ENCODE measurements at regions not wholly inside any gene's neighbourhood (a gene's known extent, or its start where the extent isn't known, plus 50 kb on each side); places are given as distances from the start of the nearest gene placed in this dataset.

- Histone ChIP-seq H3K4me1 (ENCODE audit: control insufficient read depth in 1 of 2, insufficient read depth in 2 of 2, low read depth in 1 of 2, low read length in 1 of 2) (peaks cover 0 to 41% of the 10 kb centered on the region in 2 experiments; a peak in 1 of 4 replicates), H3K27me3 (ENCODE audit: insufficient read depth) (no peaks in the 10 kb centered on the region), H3K4me3 (ENCODE audit: low read depth in 2 of 2, low read length in 1 of 2) (no peak overlapping the region), H3F3A (replicated peaks; ENCODE audit: insufficient read depth) (no peaks in the 10 kb centered on the region), H3K36me3 (replicated peaks in 1 of 2; ENCODE audit: control insufficient read depth in 1 of 2, insufficient read depth in 2 of 2, low read length in 1 of 2) (no peaks in the 10 kb centered on the region), H2AFZ (ENCODE audit: low read depth) (no peak overlapping the region), H3K27ac (ENCODE audit: low read depth in 2 of 2, low read length in 1 of 2) (no peak overlapping the region), H3K9me2 (no peaks in the 10 kb centered on the region), H3K9me3 (no peaks in the 10 kb centered on the region), H3K79me2 (ENCODE audit: insufficient read depth) (no peaks in the 10 kb centered on the region), H4K20me1 (ENCODE audit: insufficient read depth) (no peaks in the 10 kb centered on the region), H3K4me2 (no peak overlapping the region), H3K9ac (no peak overlapping the region)
- ChIA-PET CTCF (interaction anchor here (0.9 kb wide), 1 partner anchor 13 kb away, joined by 3 read pairs; no protein-coding TSS in a partner anchor), POLR2A (no interaction called here)
- TF ChIP-seq CHD2 (IDR thresholded peaks at IDR 0.05; ENCODE audit: low read length, partially characterized antibody), result no peak
- TF ChIP-seq RXRA (IDR thresholded peaks at IDR 0.05; ENCODE audit: borderline replicate concordance, low read depth), result no peak
- no peak for TF ChIP-seq YY1 (IDR thresholded peaks at IDR 0.05; ENCODE audit: low read depth)
- TF ChIP-seq JUND (IDR thresholded peaks at IDR 0.05), result no peak
- no peak for TF ChIP-seq USF2 (IDR thresholded peaks at IDR 0.05; ENCODE audit: borderline replicate concordance, low read depth, low read length)
- TF ChIP-seq CTCF (IDR thresholded peaks at IDR 0.05), result no peak
- DNase-seq, result no peak
- 82% methylated on average over 1 of the region's 1 CpG for WGBS (ENCODE audit: low lambda C conversion rate)
These were observed 97.1 kb upstream of the HS6ST1 start for GRCh38 chr2:128415779-128416061.

- peak; percentile 27 for DNase-seq
- POLR2A ChIA-PET, result no interaction called here
- CTCF ChIA-PET, result interaction anchor here (0.6 to 0.9 kb wide), 2 partner anchors 13 to 98 kb away, joined by 3 read pairs; no protein-coding TSS in a partner anchor
These were observed 97.6 kb upstream of the HS6ST1 start for GRCh38 chr2:128416109-128416785.

More at GRCh38 chr2:128416109-128416785, 97.6 kb upstream of the HS6ST1 start:
- no peaks in the 10 kb centered on the region for H3K36me3 ChIP-seq (replicated peaks in 1 of 2; ENCODE audit: control insufficient read depth in 1 of 2, insufficient read depth in 2 of 2, low read length in 1 of 2)
- no peak overlapping the region for H3K4me2 ChIP-seq
- H3K27ac ChIP-seq (ENCODE audit: low read depth in 2 of 2, low read length in 1 of 2), result no peak overlapping the region
- no peaks in the 10 kb centered on the region for H3K9me2 ChIP-seq
- no peaks in the 10 kb centered on the region for H3K9me3 ChIP-seq
- H4K20me1 ChIP-seq (ENCODE audit: insufficient read depth), result no peaks in the 10 kb centered on the region
- H3K4me1 ChIP-seq (ENCODE audit: control insufficient read depth in 1 of 2, insufficient read depth in 2 of 2, low read depth in 1 of 2, low read length in 1 of 2), result peaks cover 0 to 44% of the 10 kb centered on the region in 2 experiments; a peak in 1 of 4 replicates
- H3K9ac ChIP-seq, result no peak overlapping the region
- WGBS (ENCODE audit: low lambda C conversion rate), result 55% methylated on average over 7 of the region's 9 CpGs
- H2AFZ ChIP-seq (ENCODE audit: low read depth), result no peak overlapping the region
- H3K79me2 ChIP-seq (ENCODE audit: insufficient read depth), result no peaks in the 10 kb centered on the region
- TF ChIP-seq ELF1 (IDR thresholded peaks at IDR 0.05) (no peak), NRF1 (IDR thresholded peaks at IDR 0.05; ENCODE audit: low read depth, low read length) (no peak), RFX5 (IDR thresholded peaks at IDR 0.05; ENCODE audit: low read length) (no peak), IRF3 (IDR thresholded peaks at IDR 0.05; ENCODE audit: low read depth, low read length) (no peak), NFIC (IDR thresholded peaks at IDR 0.05; ENCODE audit: borderline replicate concordance) (no peak), POLR2AphosphoS5 (IDR thresholded peaks at IDR 0.05; ENCODE audit: low read depth, low read length) (no peak), SMC3 (IDR thresholded peaks at IDR 0.05; ENCODE audit: low read depth, low read length) (no peak), EP300 (IDR thresholded peaks at IDR 0.05; ENCODE audit: borderline replicate concordance in 1 of 2, low read depth in 1 of 2, low read length in 1 of 2) (no peak), RCOR1 (IDR thresholded peaks at IDR 0.05; ENCODE audit: low read length) (no peak), MXI1 (IDR thresholded peaks at IDR 0.05; ENCODE audit: low read depth, low read length) (no peak), CHD2 (IDR thresholded peaks at IDR 0.05; ENCODE audit: low read length, partially characterized antibody) (no peak)
- H3K27me3 ChIP-seq (ENCODE audit: insufficient read depth), result no peaks in the 10 kb centered on the region
- H3K4me3 ChIP-seq (ENCODE audit: low read depth in 2 of 2, low read length in 1 of 2), result no peak overlapping the region
- H3F3A ChIP-seq (replicated peaks; ENCODE audit: insufficient read depth), result no peaks in the 10 kb centered on the region

Measured in SK-N-SH (cell line).